WERI-Rb-1 (cell line): ENCODE measurements at regions not wholly inside any gene's neighbourhood (a gene's known extent, or its start where the extent isn't known, plus 50 kb on each side); places are given as distances from the start of the nearest gene placed in this dataset.

Experiments
- DNase-seq: peaks from one replicate; pipeline ENCODE4 v3.0.0-alpha.2; 2020
- H3K27ac ChIP-seq: fragments of 250-450 bp; sonication (Bioruptor Pico); 2 replicates; pipeline ENCODE4 v1.5.1; 2020; ENCODE audit warnings: mild to moderate bottlenecking, moderate library complexity
- H3K27me3 ChIP-seq: fragments of 250-450 bp; sonication (Bioruptor Pico); 2 replicates; pipeline ENCODE4 v1.5.1; 2021; ENCODE audit warnings: mild to moderate bottlenecking, low read depth, moderate library complexity; ENCODE audit not compliant: insufficient read depth, severe bottlenecking
- H3K36me3 ChIP-seq: fragments of 250-450 bp; sonication (Bioruptor Pico); 2 replicates; pipeline ENCODE4 v1.5.1; 2020; ENCODE audit warnings: mild to moderate bottlenecking, moderate library complexity
- H3K4me3 ChIP-seq: 2 replicates; pipeline ENCODE4 v1.5.1; 2011; ENCODE audit warnings: low read depth, mild to moderate bottlenecking, control low read depth, low read length
- H3K9me3 ChIP-seq: fragments of 250-450 bp; sonication (Bioruptor Pico); 2 replicates; pipeline ENCODE4 v1.5.1; 2021; ENCODE audit warnings: mild to moderate bottlenecking, moderate library complexity; ENCODE audit not compliant: severe bottlenecking
- TF ChIP-seq, protein P1 (sequence below): IDR thresholded peaks from 2 replicates; pipeline ENCODE4 v1.5.1; 2011; ENCODE audit warnings: low read depth, mild to moderate bottlenecking, control low read depth, inconsistent platforms, low read length

- no peak overlapping the region for H3K27ac ChIP-seq
- TF ChIP-seq, protein P1, sequence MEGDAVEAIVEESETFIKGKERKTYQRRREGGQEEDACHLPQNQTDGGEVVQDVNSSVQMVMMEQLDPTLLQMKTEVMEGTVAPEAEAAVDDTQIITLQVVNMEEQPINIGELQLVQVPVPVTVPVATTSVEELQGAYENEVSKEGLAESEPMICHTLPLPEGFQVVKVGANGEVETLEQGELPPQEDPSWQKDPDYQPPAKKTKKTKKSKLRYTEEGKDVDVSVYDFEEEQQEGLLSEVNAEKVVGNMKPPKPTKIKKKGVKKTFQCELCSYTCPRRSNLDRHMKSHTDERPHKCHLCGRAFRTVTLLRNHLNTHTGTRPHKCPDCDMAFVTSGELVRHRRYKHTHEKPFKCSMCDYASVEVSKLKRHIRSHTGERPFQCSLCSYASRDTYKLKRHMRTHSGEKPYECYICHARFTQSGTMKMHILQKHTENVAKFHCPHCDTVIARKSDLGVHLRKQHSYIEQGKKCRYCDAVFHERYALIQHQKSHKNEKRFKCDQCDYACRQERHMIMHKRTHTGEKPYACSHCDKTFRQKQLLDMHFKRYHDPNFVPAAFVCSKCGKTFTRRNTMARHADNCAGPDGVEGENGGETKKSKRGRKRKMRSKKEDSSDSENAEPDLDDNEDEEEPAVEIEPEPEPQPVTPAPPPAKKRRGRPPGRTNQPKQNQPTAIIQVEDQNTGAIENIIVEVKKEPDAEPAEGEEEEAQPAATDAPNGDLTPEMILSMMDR = no peak
- DNase-seq = no peak
- H3K36me3 ChIP-seq = no peaks in the 10 kb centered on the region
- no peaks in the 10 kb centered on the region for H3K9me3 ChIP-seq
- H3K27me3 ChIP-seq = peaks cover 20% of the 10 kb centered on the region
- H3K4me3 ChIP-seq = no peak overlapping the region
These were observed 372.0 kb upstream of the B3GAT1 start for GRCh38 chr11:134784046-134784445.

- peaks cover 19% of the 10 kb centered on the region for H3K27me3 ChIP-seq
- H3K27ac ChIP-seq = no peak overlapping the region
- no peak for DNase-seq
- no peaks in the 10 kb centered on the region for H3K36me3 ChIP-seq
- TF ChIP-seq, protein P1 = no peak
- H3K4me3 ChIP-seq = no peak overlapping the region
- no peaks in the 10 kb centered on the region for H3K9me3 ChIP-seq
These were observed 371.2 kb upstream of the B3GAT1 start for GRCh38 chr11:134783234-134783633.

DNA sequence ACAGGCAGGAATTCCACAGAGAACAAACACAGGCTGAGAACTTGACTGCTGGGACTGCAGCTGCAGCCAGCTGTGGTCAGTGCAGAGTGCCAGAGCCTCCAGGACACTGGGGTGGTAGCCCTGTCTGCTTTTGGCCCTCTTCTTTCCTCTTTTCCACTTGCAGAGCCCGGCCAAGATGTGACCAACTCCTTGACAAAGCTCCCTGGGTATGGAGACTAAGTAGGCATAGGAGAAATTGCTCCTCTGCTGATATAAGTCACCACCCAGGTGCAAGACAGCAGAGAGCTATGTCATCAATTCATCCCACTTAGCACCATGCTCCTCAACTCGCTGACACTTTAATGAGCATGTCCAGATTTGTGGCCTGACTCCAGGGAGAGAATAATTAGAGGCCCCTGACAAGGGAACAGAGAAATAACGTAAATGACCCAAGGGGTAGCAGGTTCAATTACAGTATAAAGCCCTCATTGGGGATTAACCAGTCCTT, 369.4 kb upstream of the B3GAT1 start:
- H3K27me3 ChIP-seq = peaks cover 19% of the 10 kb centered on the region
- TF ChIP-seq, protein P1 = no peak
- DNase-seq = no peak
- no peaks in the 10 kb centered on the region for H3K36me3 ChIP-seq
- H3K27ac ChIP-seq = no peak overlapping the region
- H3K4me3 ChIP-seq = no peak overlapping the region
- H3K9me3 ChIP-seq = no peaks in the 10 kb centered on the region

- H3K27me3 ChIP-seq = peaks cover 18% of the 10 kb centered on the region
- H3K27ac ChIP-seq = no peak overlapping the region
- H3K4me3 ChIP-seq = no peak overlapping the region
- TF ChIP-seq, protein P1 = no peak
- no peaks in the 10 kb centered on the region for H3K9me3 ChIP-seq
- DNase-seq = no peak
- no peaks in the 10 kb centered on the region for H3K36me3 ChIP-seq
These were observed 368.6 kb upstream of the B3GAT1 start for GRCh38 chr11:134780486-134781147.

DNA sequence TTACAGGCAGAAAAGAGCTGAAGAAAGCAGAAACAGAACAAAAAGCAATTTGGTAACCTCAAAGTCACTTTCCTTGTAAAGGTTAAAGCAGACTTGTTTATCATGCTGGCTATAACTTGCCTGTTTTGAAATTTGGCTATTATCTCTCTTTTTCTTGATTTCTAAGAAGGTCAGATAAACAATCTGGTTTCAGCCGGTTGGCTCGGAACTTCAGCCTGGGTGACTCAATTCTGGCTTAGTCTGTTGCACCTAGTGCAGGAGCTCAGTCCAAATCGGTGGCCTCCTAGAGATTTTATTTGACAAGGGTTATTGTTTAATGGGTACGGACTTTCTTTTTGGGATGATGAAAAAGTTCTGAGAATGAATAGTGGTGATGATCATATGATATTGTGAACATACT, 367.1 kb upstream of the B3GAT1 start:
- Histone ChIP-seq H3K4me3 (no peak overlapping the region), H3K36me3 (no peaks in the 10 kb centered on the region), H3K27me3 (peaks cover 12% of the 10 kb centered on the region), H3K27ac (no peak overlapping the region), H3K9me3 (no peaks in the 10 kb centered on the region)
- no peak for DNase-seq
- TF ChIP-seq, protein P1 = no peak

- TF ChIP-seq, protein P1 = no peak
- no peak for DNase-seq
- no peak overlapping the region for H3K4me3 ChIP-seq
- H3K36me3 ChIP-seq = no peaks in the 10 kb centered on the region
- no peak overlapping the region for H3K27ac ChIP-seq
- H3K9me3 ChIP-seq = peaks cover 12% of the 10 kb centered on the region
- peaks cover 13% of the 10 kb centered on the region for H3K27me3 ChIP-seq
These were observed 356.4 kb upstream of the B3GAT1 start for GRCh38 chr11:134768463-134768862.
